Epithelial cell of esophagus (primary cell): ENCODE measurements at regions not wholly inside any gene's neighbourhood (a gene's known extent, or its start where the extent isn't known, plus 50 kb on each side); places are given as distances from the start of the nearest gene placed in this dataset.

Experiments used
- DNase-seq: peaks from one replicate; pipeline ENCODE4 v3.0.0; 2010; ENCODE audit warnings: low read depth
- H3K4me3 ChIP-seq: 2 replicates; pipeline ENCODE4 v1.5.1; 2011; ENCODE audit warnings: mild to moderate bottlenecking, low read length, control low read depth
- TF ChIP-seq, protein P1 (sequence below): IDR thresholded peaks from 2 replicates; pipeline ENCODE4 v1.5.1; 2011; ENCODE audit warnings: low read depth, mild to moderate bottlenecking, low read length, control low read depth, inconsistent platforms; ENCODE audit not compliant: insufficient read depth; ENCODE audit errors: missing control alignments

DNA sequence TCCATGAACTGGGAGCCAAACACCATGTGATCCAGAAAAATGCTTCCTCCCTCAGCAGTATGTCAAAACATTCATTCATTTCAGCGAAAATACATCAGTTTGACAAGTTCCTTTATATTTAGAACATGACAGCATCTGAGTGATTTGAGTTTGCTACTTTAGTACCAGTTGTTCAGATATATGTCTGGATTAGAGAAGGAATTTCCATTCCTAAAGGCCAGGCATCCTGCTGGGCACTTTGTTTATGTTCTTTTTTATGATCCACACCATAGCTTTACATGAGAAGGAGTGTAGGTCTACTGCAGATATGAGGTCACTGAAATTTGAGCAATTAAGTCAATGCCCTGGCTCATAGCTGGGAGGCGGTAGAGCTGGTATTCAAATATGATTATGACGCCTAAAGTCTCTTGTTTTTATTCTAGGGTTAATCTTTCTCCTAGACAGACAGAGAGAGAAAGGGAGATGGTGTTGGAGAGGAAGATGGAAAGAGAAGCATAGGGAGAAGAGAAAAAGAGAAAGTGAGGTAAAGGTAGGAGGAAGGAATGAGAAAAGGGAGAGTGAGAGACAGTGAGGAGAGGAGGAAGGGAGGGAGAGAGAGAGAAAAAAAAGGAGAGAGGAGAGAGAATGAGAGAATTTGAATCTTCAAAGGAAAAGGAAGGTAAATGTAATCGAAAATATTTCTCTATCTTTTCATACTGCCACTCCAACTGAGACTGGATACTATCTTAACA lies 839.5 kb upstream of the FANCL start:
- DNase-seq = no peak
- TF ChIP-seq, protein P1, sequence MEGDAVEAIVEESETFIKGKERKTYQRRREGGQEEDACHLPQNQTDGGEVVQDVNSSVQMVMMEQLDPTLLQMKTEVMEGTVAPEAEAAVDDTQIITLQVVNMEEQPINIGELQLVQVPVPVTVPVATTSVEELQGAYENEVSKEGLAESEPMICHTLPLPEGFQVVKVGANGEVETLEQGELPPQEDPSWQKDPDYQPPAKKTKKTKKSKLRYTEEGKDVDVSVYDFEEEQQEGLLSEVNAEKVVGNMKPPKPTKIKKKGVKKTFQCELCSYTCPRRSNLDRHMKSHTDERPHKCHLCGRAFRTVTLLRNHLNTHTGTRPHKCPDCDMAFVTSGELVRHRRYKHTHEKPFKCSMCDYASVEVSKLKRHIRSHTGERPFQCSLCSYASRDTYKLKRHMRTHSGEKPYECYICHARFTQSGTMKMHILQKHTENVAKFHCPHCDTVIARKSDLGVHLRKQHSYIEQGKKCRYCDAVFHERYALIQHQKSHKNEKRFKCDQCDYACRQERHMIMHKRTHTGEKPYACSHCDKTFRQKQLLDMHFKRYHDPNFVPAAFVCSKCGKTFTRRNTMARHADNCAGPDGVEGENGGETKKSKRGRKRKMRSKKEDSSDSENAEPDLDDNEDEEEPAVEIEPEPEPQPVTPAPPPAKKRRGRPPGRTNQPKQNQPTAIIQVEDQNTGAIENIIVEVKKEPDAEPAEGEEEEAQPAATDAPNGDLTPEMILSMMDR = no peak
- no peak overlapping the region for H3K4me3 ChIP-seq

DNA sequence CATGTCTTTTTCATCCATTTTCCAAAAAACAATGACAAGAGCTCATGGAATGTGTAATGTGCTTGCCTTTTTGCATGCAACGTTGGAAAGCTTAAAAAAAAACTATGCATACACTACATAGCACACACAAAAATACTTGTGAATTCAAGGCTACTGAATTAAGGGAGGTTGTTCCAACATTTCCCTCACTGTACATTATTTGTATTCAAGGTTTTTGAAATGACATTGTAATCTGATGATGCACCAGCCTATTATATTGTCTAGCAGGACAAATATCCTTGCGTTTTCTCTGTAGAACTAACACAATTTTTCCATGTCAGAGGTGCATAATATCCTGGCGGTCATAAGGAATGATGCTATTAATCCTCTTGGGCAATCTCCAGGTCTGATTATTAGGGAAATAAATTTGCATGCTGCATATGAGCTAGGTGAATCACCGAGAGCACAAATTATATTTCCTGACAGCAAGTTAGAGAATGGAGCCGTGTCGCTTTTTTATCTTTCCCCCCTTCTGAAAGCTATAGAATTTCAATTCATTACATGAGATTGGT lies 836.9 kb upstream of the FANCL start:
- TF ChIP-seq, protein P1 = no peak
- peak; percentile 17 for DNase-seq
- H3K4me3 ChIP-seq = no peak overlapping the region

DNA sequence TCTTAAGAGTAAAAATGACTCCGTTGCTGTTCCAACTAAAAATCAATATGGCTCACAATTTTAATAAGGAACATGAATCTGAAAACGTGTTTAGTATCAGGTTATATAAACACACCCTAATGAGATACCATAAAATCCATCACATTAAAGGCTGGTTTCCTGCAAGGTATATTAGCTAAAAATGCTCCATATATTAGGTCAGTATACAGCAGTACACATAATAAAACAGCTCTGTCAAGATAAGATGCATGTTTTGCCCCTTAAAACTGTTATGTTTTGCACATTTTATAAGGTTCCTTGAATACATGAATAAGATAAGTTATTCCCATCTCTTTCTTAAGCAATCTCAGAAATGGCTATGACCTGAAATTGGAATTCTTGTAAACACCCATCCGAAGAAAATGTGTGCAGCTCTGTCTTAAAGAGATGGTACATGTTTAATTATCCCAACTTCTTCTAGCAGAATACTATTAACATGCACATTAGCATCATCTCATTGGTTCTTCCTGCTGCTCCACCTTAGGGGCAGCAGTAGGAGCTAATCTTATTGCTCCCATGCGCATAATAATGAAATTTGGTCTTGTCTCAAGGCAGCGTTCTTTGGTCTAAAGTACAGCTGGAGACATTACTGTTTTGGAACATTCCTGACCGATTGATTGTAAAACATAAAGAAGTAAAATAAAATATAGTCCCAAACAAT lies 836.1 kb upstream of the FANCL start:
- DNase-seq = no peak
- H3K4me3 ChIP-seq = no peak overlapping the region
- TF ChIP-seq, protein P1 = no peak

DNA sequence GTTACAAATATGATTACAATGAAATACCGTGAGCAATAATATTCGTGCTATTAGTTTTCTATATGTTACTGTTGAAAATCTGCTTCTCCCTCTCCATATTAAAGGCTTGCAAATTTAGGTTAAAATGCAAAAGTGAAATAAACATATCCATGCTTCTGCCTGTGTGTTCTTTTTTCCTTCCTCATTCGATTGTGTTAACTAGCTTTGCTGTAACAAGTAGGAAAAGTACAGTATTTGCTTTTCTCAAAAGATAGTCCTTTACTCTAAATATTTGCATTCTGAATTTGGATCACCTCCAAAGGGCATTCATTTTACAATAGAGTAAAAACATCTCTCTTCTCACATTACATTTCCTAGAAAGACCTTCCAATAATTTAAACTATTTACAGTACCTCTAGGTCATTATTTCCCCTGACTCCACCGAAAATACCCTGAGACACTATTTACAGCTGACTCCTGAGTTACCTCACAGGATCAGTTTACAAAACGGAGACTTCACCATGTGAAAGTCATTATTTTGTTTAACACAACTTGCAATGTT lies 835.0 kb upstream of the FANCL start:
- TF ChIP-seq, protein P1 = no peak
- no peak overlapping the region for H3K4me3 ChIP-seq
- no peak for DNase-seq

DNA sequence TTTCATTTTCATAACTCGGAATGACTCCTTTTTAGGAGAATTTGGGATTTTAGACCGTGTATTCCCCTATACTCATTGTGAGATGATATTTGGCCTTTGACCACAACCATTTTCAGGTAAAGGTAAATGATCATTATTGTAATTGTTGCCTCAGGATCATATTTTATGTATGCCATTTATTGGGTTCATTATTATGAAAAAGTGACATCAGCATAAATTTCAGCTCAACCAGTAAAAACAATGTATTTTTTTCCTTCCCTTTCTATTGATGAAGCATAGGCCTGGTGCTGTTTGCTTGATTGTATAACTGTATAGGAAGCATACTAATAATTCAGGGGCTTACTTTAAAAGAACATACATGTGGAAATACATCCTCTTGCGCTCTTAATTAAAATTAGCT lies 832.9 kb upstream of the FANCL start:
- no peak for DNase-seq
- TF ChIP-seq, protein P1 = no peak
- no peak overlapping the region for H3K4me3 ChIP-seq

DNA sequence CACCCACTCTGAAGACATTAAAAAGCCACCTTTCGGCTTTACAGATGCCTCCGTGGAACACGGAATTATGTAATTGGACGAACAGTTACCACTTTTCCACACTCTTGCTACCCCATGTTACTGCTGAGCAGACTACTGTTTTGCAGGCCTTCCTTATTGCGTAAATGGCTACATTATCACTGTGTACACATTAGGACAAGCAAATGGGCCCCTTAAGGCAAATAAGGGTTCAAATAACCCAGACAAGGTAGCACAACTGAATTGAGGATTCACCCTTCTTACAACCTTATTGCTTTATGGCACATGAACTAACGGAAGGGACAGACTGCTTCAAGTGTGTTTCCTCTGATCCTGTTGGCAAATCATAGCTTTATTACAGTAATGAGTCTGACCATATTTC lies 832.2 kb upstream of the FANCL start:
- no peak for DNase-seq
- no peak overlapping the region for H3K4me3 ChIP-seq
- TF ChIP-seq, protein P1 = no peak
